SK-N-SH treated with all-trans-retinoic acid at 6 μM for 48 hours (cell line): ENCODE measurements at regions not wholly inside any gene's neighbourhood (a gene's known extent, or its start where the extent isn't known, plus 50 kb on each side); places are given as distances from the start of the nearest gene placed in this dataset.
"Not testable (repeated sequence)": the region's sequence is repeated elsewhere in the genome, so short reads cannot be mapped to it uniquely, and the experiment has no call there.

Experiments
- ARNTL ChIP-seq: fragments of 450-650 bp; formaldehyde crosslinking; IDR thresholded peaks from 2 replicates; pipeline ENCODE4 v1.5.0; 2020; ENCODE audit warnings: low read depth, mild to moderate bottlenecking, moderate library complexity, borderline replicate concordance
- CSDC2 ChIP-seq: fragments of 250-450 bp; sonication (Bioruptor Pico); IDR thresholded peaks from 2 replicates; pipeline ENCODE4 v1.5.0; 2020; ENCODE audit warnings: mild to moderate bottlenecking, moderate library complexity
- ISL1 ChIP-seq: fragments of 250-450 bp; sonication (Bioruptor Pico); IDR thresholded peaks from 2 replicates; pipeline ENCODE4 v2.1.2; 2022; ENCODE audit warnings: mild to moderate bottlenecking, moderate library complexity
- OSR1 ChIP-seq: fragments of 250-450 bp; sonication (Bioruptor Pico); IDR thresholded peaks from 2 replicates; pipeline ENCODE4 v1.8.0; 2022; ENCODE audit warnings: moderate library complexity, mild to moderate bottlenecking, inconsistent platforms
- PPARA ChIP-seq: fragments of 250-450 bp; sonication (Bioruptor Pico); IDR thresholded peaks from 2 replicates; pipeline ENCODE4 v1.5.0; 2020; ENCODE audit warnings: mild to moderate bottlenecking, borderline replicate concordance
- RARB ChIP-seq: fragments of 250-450 bp; sonication (Bioruptor Pico); IDR thresholded peaks from 2 replicates; pipeline ENCODE4 v1.8.0; 2021; ENCODE audit warnings: mild to moderate bottlenecking, moderate library complexity
- SNAI2 ChIP-seq: fragments of 250-450 bp; sonication (Bioruptor Pico); IDR thresholded peaks from 2 replicates; pipeline ENCODE4 v1.5.0; 2020; ENCODE audit warnings: mild to moderate bottlenecking, moderate library complexity
- TOX ChIP-seq: fragments of 250-450 bp; sonication (Bioruptor Pico); IDR thresholded peaks from 2 replicates; pipeline ENCODE4 v1.8.0; 2021; ENCODE audit warnings: mild to moderate bottlenecking, moderate library complexity, borderline replicate concordance
- ZFP30 ChIP-seq: fragments of 450-650 bp; formaldehyde crosslinking; IDR thresholded peaks from 2 replicates; pipeline ENCODE4 v1.5.0; 2022; ENCODE audit warnings: mild to moderate bottlenecking, moderate library complexity
- ZNF565 ChIP-seq: fragments of 450-650 bp; formaldehyde crosslinking; conservative IDR thresholded peaks from 2 replicates; pipeline ENCODE4 v1.5.0; 2020; ENCODE audit warnings: low read depth, mild to moderate bottlenecking, moderate library complexity
- ZNF70 ChIP-seq: fragments of 450-650 bp; formaldehyde crosslinking; IDR thresholded peaks from 2 replicates; pipeline ENCODE4 v1.5.0; 2020; ENCODE audit warnings: mild to moderate bottlenecking, moderate library complexity
- TF ChIP-seq, protein P1 (sequence below): fragments of 250-450 bp; sonication (Bioruptor Pico); IDR thresholded peaks from 2 replicates; pipeline ENCODE4 v1.8.0; 2020; ENCODE audit warnings: mild to moderate bottlenecking, moderate library complexity, borderline replicate concordance
- TF ChIP-seq, protein P2 (sequence below): fragments of 250-450 bp; sonication (Bioruptor Pico); IDR thresholded peaks from 2 replicates; pipeline ENCODE4 v1.5.0; 2020; ENCODE audit warnings: mild to moderate bottlenecking, moderate library complexity
- TF ChIP-seq, protein P3 (sequence below): fragments of 250-450 bp; sonication (Bioruptor Pico); IDR thresholded peaks from 2 replicates; pipeline ENCODE4 v1.5.1; 2021; ENCODE audit warnings: mild to moderate bottlenecking, moderate library complexity

DNA sequence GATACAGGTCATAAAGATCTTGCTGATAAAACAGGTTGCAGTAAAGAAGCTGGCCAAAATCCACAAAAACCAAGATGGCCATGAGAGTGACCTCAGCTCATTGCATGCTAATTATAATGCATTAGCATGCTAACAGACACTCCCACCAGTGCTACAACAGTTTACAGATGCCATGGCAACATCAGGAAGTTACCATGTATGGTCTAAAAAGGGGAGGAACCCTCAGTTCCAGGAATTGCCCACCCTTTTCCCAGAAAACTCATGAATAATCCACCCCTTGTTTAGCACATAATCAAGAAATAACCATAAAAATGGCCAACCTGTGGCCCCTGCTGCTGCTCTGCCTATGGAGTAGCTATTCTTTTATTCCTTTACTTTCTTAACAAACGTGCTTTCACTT lies 284.2 kb downstream of the MED10 start:
- TF ChIP-seq, protein P1, sequence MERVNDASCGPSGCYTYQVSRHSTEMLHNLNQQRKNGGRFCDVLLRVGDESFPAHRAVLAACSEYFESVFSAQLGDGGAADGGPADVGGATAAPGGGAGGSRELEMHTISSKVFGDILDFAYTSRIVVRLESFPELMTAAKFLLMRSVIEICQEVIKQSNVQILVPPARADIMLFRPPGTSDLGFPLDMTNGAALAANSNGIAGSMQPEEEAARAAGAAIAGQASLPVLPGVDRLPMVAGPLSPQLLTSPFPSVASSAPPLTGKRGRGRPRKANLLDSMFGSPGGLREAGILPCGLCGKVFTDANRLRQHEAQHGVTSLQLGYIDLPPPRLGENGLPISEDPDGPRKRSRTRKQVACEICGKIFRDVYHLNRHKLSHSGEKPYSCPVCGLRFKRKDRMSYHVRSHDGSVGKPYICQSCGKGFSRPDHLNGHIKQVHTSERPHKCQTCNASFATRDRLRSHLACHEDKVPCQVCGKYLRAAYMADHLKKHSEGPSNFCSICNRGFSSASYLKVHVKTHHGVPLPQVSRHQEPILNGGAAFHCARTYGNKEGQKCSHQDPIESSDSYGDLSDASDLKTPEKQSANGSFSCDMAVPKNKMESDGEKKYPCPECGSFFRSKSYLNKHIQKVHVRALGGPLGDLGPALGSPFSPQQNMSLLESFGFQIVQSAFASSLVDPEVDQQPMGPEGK (CRISPR knock-in tag), result not testable (repeated sequence)
- not testable (repeated sequence) for TF ChIP-seq RARB (CRISPR knock-in tag); ZNF70 (CRISPR knock-in tag); CSDC2 (CRISPR knock-in tag); TOX; ZNF565 (CRISPR knock-in tag); ZFP30; OSR1 (CRISPR knock-in tag); PPARA (CRISPR knock-in tag); ISL1; ARNTL (CRISPR knock-in tag); SNAI2
- TF ChIP-seq, protein P2, sequence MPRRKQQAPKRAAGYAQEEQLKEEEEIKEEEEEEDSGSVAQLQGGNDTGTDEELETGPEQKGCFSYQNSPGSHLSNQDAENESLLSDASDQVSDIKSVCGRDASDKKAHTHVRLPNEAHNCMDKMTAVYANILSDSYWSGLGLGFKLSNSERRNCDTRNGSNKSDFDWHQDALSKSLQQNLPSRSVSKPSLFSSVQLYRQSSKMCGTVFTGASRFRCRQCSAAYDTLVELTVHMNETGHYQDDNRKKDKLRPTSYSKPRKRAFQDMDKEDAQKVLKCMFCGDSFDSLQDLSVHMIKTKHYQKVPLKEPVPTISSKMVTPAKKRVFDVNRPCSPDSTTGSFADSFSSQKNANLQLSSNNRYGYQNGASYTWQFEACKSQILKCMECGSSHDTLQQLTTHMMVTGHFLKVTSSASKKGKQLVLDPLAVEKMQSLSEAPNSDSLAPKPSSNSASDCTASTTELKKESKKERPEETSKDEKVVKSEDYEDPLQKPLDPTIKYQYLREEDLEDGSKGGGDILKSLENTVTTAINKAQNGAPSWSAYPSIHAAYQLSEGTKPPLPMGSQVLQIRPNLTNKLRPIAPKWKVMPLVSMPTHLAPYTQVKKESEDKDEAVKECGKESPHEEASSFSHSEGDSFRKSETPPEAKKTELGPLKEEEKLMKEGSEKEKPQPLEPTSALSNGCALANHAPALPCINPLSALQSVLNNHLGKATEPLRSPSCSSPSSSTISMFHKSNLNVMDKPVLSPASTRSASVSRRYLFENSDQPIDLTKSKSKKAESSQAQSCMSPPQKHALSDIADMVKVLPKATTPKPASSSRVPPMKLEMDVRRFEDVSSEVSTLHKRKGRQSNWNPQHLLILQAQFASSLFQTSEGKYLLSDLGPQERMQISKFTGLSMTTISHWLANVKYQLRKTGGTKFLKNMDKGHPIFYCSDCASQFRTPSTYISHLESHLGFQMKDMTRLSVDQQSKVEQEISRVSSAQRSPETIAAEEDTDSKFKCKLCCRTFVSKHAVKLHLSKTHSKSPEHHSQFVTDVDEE (CRISPR knock-in tag), result not testable (repeated sequence)
- TF ChIP-seq, protein P3, sequence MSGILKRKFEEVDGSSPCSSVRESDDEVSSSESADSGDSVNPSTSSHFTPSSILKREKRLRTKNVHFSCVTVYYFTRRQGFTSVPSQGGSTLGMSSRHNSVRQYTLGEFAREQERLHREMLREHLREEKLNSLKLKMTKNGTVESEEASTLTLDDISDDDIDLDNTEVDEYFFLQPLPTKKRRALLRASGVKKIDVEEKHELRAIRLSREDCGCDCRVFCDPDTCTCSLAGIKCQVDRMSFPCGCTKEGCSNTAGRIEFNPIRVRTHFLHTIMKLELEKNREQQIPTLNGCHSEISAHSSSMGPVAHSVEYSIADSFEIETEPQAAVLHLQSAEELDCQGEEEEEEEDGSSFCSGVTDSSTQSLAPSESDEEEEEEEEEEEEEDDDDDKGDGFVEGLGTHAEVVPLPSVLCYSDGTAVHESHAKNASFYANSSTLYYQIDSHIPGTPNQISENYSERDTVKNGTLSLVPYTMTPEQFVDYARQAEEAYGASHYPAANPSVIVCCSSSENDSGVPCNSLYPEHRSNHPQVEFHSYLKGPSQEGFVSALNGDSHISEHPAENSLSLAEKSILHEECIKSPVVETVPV (CRISPR knock-in tag), result not testable (repeated sequence)
